ENCODE measurements at regions not wholly inside any gene's neighbourhood (a gene's known extent, or its start where the extent isn't known, plus 50 kb on each side); places are given as distances from the start of the nearest gene placed in this dataset.

GRCh38 chr10:120285408-120285807 lies 171.6 kb upstream of the PLPP4 start:
- no peak for DNase-seq (ENCODE audit: low spot score)

GRCh38 chr10:120286280-120286679 lies 170.7 kb upstream of the PLPP4 start:
- no peak for DNase-seq (ENCODE audit: low spot score)

DNA sequence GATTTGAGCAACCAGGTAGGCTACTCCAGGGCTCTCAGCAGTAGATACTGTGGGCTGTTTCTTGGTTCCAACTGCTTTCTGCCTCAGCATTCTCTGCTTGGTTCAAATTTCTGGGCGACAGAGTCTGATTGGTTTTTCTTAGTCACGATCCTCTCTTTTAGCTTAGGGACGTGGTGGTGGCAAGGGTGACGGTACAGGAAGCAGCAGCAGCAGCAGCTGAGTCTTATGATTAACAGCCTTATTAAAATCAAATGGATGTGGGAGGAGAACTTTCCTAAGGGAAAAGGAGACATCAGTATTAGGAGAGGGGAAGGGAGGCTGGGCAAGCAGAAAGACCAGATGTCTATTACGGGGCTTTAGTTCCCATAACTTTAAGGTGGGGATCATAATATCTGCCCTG lies 156.5 kb upstream of the PLPP4 start:
- DNase-seq (ENCODE audit: low spot score), result no peak

- DNase-seq (ENCODE audit: low spot score), result no peak
These were observed 148.4 kb upstream of the PLPP4 start for GRCh38 chr10:120308589-120308988.

DNA sequence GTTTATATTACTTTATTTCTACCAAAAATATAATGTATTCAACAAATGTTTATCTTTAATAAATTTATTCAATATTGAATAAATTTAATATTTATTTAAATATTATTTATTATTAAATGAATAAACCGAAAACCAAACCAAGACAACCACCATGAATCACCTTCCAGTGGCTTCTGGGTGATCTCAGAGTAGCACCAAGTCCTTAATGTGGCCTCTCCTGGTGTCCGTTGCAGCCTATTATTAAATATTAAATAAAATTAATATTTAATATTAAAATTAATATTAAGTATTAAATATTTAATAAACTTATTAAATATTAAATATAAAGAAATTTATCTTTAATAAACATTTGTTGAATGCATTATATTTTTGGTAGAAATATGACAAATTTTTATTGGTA lies 143.3 kb upstream of the PLPP4 start:
- no peak for DNase-seq (ENCODE audit: low spot score)

DNA sequence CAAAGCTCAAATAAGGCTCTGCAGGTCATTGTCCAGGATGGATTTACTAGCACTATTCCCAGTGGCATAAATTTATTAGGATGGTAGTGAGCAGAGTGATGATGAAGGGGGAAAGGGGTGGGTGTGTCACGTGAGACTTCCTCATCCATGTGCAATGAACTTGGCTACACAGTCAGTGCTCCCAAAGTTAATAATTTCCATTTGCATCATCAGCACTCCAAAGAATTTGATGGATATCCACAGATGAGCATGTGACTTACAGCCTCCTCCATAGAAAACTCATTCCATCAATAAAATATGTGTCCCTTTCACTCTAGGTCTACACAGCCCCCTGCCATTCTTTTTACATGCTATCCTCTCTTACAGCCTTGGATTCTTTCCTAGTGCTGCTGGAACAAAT lies 142.6 kb upstream of the PLPP4 start:
- DNase-seq (ENCODE audit: low spot score), result no peak

GRCh38 chr10:120318862-120319261 lies 138.2 kb upstream of the PLPP4 start:
- DNase-seq (ENCODE audit: low spot score), result no peak

GRCh38 chr10:120327675-120328074 lies 129.4 kb upstream of the PLPP4 start:
- DNase-seq (ENCODE audit: low spot score), result no peak

DNA sequence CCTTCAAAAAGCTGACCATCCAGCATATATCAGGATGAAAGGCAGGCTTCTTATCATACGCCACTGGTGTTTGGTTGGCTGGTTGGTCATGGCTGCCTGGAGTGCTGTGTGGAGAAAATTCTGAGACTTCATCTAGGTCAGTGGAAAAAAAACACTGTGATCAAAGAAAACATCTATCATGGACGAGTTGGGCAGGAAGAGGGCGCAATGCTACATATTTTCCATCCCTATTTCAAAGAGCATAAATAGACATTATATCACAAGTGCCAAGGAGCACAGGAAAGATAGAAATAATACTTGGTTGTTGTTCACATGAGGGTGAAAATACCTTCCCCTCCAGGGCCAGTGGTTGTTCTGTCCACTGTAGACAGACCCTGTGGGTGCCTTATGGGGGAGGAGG lies 128.4 kb upstream of the PLPP4 start:
- DNase-seq (ENCODE audit: low spot score), result no peak

- no peak for DNase-seq (ENCODE audit: low spot score)
These were observed 121.5 kb upstream of the PLPP4 start for GRCh38 chr10:120335553-120335952.

GRCh38 chr10:120336306-120336910 lies 120.6 kb upstream of the PLPP4 start:
- DNase-seq (ENCODE audit: low spot score), result no peak

DNA sequence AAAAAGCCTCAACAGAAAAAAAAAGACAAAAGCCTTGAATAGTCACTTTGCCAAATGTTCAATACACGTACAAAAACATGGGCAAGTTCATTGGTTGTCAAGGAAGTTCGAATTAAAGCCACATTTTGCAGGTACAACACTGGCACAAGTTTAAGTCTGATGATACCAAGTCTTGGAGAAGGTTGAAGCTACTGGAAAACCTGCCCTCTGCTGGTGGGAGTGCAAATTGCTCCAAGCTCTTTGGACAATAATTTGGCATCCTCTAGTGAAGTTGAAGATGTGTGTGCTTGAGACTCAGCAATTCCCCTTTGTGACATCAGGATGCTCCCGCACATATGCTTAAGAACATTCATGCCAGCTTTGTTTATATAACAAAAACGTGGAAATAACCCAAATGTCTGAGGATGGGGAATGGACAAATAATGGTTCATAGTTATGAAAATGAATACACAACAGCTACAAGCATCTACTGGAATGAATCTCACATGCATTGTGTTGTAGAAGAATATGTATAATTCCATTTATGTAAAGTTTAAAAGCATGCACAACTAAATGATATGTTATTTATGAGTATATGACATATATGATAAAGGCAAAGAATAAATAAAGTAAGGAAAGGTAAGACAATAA lies 120.0 kb upstream of the PLPP4 start:
- DNase-seq (ENCODE audit: low spot score), result peak; percentile 15

GRCh38 chr10:120342115-120342714 lies 114.8 kb upstream of the PLPP4 start:
- DNase-seq (ENCODE audit: low spot score), result no peak

DNA sequence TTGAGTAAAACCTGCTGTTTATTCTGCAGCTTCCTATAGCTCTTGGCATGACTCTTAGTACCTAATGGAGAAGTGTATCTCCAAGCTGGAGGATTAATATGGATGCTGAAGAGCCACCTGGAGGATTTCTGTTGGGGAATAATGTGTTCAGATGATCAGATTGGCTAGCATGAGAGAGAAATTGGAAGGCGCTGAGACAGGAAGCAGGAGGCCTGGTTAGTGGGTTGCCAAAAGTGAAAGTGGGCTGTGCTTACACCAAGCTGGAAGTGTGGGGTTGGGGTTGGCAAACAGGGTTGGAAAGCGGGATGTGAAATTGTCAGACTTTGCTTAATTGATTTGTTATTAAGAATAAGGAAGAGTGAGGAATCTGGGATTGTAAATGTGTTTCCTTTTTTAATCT lies 111.8 kb upstream of the PLPP4 start:
- no peak for DNase-seq (ENCODE audit: low spot score)

DNA sequence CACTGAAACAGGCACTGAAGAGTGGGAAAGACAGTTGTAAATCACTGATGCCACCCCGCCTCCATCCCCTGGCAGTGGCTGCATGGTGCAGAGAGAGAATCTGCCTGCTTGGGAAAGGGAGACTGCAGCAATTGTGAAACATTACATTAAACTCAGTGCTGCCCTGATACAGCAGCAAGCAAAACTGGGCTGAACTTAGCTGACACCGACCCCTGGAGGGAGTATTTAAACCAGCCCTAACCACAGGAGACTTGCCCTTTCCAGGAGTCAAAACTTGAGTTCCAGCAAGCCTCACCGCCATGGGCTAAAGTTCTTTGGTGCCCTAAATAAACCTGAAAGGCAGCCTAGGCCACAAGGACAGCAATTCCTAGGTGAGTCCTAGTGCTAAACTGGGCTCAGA lies 109.4 kb upstream of the PLPP4 start:
- DNase-seq (ENCODE audit: low spot score), result no peak

DNA sequence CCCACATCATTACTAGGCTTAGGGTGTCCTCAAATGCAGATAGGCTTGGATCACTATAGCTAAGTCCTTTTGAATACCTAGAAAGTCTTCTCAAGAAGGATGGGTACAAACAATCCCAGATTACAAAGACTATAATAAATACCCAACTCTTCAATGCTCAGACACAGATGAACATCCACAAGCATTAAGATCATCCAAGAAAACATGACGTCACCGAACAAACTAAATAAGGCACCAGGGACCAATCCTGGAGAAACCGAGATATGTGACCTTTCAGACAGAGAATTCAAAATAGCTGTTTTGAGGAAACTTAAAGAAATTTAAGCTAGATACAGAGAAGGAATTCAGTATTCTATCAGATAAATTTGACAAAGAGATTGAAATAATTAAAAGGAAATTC lies 108.0 kb upstream of the PLPP4 start:
- no peak for DNase-seq (ENCODE audit: low spot score)

DNA sequence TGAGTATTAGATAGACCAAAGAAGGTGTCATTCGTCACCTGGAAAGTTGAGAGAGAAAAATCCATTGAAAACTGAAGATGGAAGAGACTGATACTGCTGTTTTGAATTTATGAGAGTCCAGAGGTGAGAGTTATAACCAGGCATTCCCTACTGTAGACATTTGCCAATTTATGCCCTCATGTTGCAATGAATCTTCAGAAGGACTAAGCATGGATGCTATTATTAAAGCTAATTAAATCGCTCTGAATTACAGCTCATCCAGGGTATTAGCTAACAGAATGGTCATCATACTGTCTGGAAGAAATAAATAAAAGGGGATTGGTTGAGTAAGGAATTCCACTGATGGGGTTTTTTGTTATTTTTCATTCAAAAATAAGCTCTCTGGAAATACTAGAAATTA lies 101.6 kb upstream of the PLPP4 start:
- DNase-seq (ENCODE audit: low spot score), result no peak

- no peak for DNase-seq (ENCODE audit: low spot score)
These were observed 96.5 kb upstream of the PLPP4 start for GRCh38 chr10:120360571-120360970.

- DNase-seq (ENCODE audit: low spot score), result no peak
These were observed 91.2 kb upstream of the PLPP4 start for GRCh38 chr10:120365872-120366271.

GRCh38 chr10:120367341-120367740 lies 89.7 kb upstream of the PLPP4 start:
- no peak for DNase-seq (ENCODE audit: low spot score)

DNA sequence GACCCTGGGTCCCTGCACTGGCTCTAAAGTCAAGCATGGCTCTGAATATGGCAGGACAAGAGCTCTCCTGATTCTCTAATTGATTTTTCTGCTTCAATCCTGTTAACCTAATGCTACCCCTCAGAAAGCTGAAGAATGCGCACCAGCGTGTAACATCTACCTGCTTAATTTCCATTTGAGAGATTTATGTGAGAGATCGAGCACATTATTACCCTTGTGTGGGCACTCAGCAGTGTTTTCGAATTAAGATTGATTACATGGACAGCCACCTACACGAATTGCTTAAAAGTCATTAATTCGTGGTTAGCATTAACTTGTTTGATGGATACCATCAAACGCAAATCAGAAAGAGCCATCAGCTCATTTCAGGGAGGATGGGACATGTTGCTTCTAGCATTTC lies 88.7 kb upstream of the PLPP4 start:
- no peak for DNase-seq (ENCODE audit: low spot score)

DNA sequence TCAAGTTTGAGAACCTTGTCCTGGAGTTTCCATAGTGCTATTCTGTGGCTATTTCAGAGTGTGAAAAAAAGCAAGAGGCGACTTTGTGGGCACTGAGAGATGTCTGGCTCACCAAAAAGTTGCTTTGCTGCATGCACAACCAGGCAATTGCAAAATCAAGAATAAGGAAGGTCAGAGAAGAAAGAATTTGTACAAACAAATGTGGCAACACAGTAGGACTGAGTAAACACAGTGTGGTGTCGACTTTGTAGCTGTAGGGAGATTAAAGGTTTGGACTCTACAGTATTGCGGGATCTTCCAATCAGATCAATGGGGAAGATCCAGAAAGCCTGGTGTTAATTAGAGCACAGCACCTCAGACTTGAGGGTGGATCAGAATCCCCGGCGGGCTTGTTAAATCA lies 88.1 kb upstream of the PLPP4 start:
- no peak for DNase-seq (ENCODE audit: low spot score)

DNA sequence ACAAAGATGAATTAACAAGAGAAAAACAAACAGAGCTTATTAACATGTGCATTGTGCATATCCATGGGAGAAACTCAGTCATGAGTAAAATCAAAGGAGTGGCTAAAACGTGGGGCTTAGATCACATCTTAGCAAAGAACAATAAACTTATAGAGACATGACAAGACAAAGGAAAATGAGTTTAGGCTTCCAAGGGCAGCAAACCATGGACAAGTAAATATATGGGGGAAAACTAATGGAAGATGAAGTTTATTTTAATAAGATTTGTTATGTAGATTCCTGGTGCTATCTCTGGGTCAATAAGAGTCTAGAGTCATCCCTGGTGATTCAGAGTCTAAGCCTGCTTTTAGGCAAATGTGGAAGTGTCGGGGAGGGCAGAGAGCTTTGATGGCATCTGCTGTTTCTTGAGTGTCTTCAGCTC lies 87.2 kb upstream of the PLPP4 start:
- no peak for DNase-seq (ENCODE audit: low spot score)

DNA sequence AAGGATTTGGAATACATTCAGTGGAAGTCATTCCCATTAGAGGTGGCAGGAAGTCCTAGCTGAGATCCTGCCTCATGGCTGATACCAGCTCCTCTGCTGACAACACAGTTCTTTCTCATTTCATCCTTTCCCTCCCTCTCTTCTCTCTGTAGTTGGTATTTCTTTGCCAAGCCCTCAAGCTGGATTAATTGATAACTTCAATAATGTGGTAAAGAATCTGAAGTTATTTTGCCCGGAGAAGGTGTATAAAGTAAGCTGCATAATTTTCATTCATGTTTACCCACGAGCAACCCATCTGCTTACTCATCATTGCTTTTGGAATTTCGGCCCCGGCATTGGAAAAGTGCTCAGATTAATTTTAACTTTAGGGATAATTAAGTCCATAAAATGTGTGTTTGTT lies 85.2 kb upstream of the PLPP4 start:
- no peak for DNase-seq (ENCODE audit: low spot score)

Data from AG20443 (cell line).